Naive thymus-derived CD4-positive, alpha-beta T cell (primary cell): ENCODE measurements at regions not wholly inside any gene's neighbourhood (a gene's known extent, or its start where the extent isn't known, plus 50 kb on each side); places are given as distances from the start of the nearest gene placed in this dataset.

Experiments
- ATAC-seq: fragments of 150-1000 bp; cut with Tn5 transposase; 2 replicates; pipeline ENCODE4 v1.10.0; 2021; ENCODE audit warnings: mild to moderate bottlenecking, moderate library complexity
- CTCF ChIA-PET: fragments of 350-600 bp; sonication (Branson Sonifier 250); formaldehyde crosslinking; loops from one replicate; lab custom pipeline; 2021; ENCODE audit warnings: antibody characterized with exemption; lab: Charles Lee
- POLR2A ChIA-PET: fragments of 350-600 bp; sonication (Branson Sonifier 250); formaldehyde crosslinking; loops from one replicate; lab custom pipeline; 2021; ENCODE audit warnings: antibody characterized with exemption, inconsistent platforms; lab: Charles Lee
- DNase-seq, 9 donors: peaks; one replicate each; pipeline versions ENCODE4 v3.0.0 to v3.0.0-alpha.2; 2020 to 2022; ENCODE audit warnings: mixed read lengths in 1 of 9
- H3K27ac ChIP-seq: one replicate; pipeline ENCODE4 v1.7.0; 2013; ENCODE audit warnings: mild to moderate bottlenecking, low read depth, low read length, moderate library complexity
- H3K27me3 ChIP-seq, 2 donors: one replicate each; pipeline ENCODE4 v1.7.0; 2013; ENCODE audit warnings: low read length in 2 of 2, mild to moderate bottlenecking in 2 of 2, moderate library complexity in 2 of 2; ENCODE audit not compliant: control insufficient read depth in 2 of 2, insufficient read depth in 2 of 2
- H3K36me3 ChIP-seq, 3 experiments: 1 replicate in 2 of 3; 2 replicates in 1 of 3; pipeline ENCODE4 v1.7.0; 2013; ENCODE audit warnings: low read length in 3 of 3, mild to moderate bottlenecking in 3 of 3, moderate library complexity in 1 of 3; ENCODE audit not compliant: insufficient read depth in 3 of 3, control insufficient read depth in 2 of 3
- H3K4me1 ChIP-seq, 2 donors: one replicate each; pipeline ENCODE4 v1.7.0; 2013; ENCODE audit warnings: low read length in 2 of 2, mild to moderate bottlenecking in 2 of 2, moderate library complexity in 1 of 2; ENCODE audit not compliant: control insufficient read depth in 2 of 2, insufficient read depth in 2 of 2
- H3K4me3 ChIP-seq: 2 replicates; pipeline ENCODE4 v1.7.0; 2013; ENCODE audit warnings: mild to moderate bottlenecking, low read length
- H3K9me3 ChIP-seq, 3 experiments: 1 replicate in 2 of 3; 2 replicates in 1 of 3; pipeline ENCODE4 v1.7.0; 2013; ENCODE audit warnings: low read length in 3 of 3; ENCODE audit not compliant: control insufficient read depth in 2 of 3
- H3K27ac Mint-ChIP-seq, 9 donors: one replicate each; pipeline ENCODE4 v1.8.0; 2020 to 2022; ENCODE audit warnings: mixed read lengths in 9 of 9, mild to moderate bottlenecking in 8 of 9, moderate library complexity in 5 of 9, inconsistent platforms in 2 of 9
- H3K27me3 Mint-ChIP-seq, 5 donors: one replicate each; pipeline ENCODE4 v1.8.0; 2021 to 2022; ENCODE audit warnings: mixed read lengths in 5 of 5, mild to moderate bottlenecking in 1 of 5
- H3K36me3 Mint-ChIP-seq, 5 donors: one replicate each; pipeline ENCODE4 v1.8.0; 2020 to 2022; ENCODE audit warnings: mixed read lengths in 5 of 5, mild to moderate bottlenecking in 3 of 5, inconsistent platforms in 1 of 5
- H3K4me1 Mint-ChIP-seq, 7 donors: one replicate each; pipeline ENCODE4 v1.8.0; 2020 to 2022; ENCODE audit warnings: mixed read lengths in 7 of 7, mild to moderate bottlenecking in 3 of 7, inconsistent platforms in 1 of 7
- H3K4me3 Mint-ChIP-seq, 10 donors: one replicate each; pipeline ENCODE4 v1.8.0; 2020 to 2022; ENCODE audit warnings: mild to moderate bottlenecking in 10 of 10, mixed read lengths in 10 of 10, moderate library complexity in 6 of 10, inconsistent platforms in 2 of 10
- H3K9me3 Mint-ChIP-seq, 11 donors: one replicate each; pipeline ENCODE4 v1.8.0; 2020 to 2022; ENCODE audit warnings: mixed read lengths in 11 of 11, mild to moderate bottlenecking in 4 of 11, inconsistent platforms in 1 of 11, moderate library complexity in 1 of 11
- intact Hi-C, 2 donors: fragments of 100-400 bp; cut with micrococcal nuclease; formaldehyde crosslinking; loops; one replicate each; pipeline ENCODE4 v1.15.1; 2023

DNA sequence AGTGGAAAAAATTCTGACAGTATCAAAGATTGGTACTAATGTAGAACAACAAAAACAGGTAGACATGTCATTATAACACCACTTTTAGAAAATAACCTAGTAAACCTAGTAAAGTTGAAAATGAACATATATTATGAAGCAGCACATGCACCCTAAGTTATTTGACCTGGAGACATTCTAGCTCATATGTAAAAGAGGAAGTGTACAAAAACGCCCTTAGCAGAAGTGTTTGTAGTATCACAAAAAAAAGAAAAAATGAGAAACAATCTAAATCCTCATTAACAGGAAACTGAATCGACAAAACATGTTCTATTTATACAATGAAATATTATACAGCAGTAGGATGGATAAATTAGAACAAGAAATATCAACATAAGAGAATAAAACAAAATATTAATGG lies 318.9 kb upstream of the PPP1R2C start:
- no peak for DNase-seq
- no peak overlapping the region for H3K27ac Mint-ChIP-seq
- ChIA-PET POLR2A (no interaction called here), CTCF (no interaction called here)
- Histone ChIP-seq H3K9me3 (no peaks in the 10 kb centered on the region), H3K27me3 (no peaks in the 10 kb centered on the region), H3K4me1 (no peaks in the 10 kb centered on the region), H3K27ac (no peak overlapping the region), H3K36me3 (no peaks in the 10 kb centered on the region), H3K4me3 (no peak overlapping the region)
- H3K4me3 Mint-ChIP-seq = peak overlapping the region in 1 of 10 donors; percentile 16
- peaks cover 0 to 8% (median 5%) of the 10 kb centered on the region in 7 donors for H3K4me1 Mint-ChIP-seq
- no peaks in the 10 kb centered on the region for H3K36me3 Mint-ChIP-seq
- H3K9me3 Mint-ChIP-seq = no peaks in the 10 kb centered on the region
- intact Hi-C loops = no loop called here
- H3K27me3 Mint-ChIP-seq = no peaks in the 10 kb centered on the region
- no peak for ATAC-seq

DNA sequence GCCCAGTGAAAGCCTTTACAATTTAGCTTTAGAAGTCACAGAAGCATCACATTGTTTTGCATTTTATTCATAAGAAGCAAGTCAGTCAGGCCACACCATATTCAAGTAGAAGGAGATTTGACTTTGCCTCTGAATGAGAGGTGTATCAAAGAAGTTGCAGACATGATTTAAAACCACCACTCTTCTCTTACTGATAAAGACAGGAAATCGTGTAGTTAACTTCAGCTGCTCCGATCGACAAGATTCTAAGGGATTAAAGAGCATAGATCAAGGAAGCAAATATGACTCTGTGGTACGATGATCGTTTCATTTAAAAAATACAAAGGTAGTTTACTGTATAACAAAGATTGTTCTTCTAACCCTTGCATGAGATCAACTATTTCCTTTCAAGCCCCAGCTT lies 328.0 kb upstream of the PPP1R2C start:
- CTCF ChIA-PET = interaction anchor here (0.6 kb wide), 1 partner anchor 69 kb away, joined by 3 read pairs; no protein-coding TSS in a partner anchor
- Histone ChIP-seq H3K27ac (no peak overlapping the region), H3K27me3 (no peaks in the 10 kb centered on the region), H3K4me3 (no peak overlapping the region), H3K9me3 (no peaks in the 10 kb centered on the region), H3K4me1 (peaks cover 0 to 7% of the 10 kb centered on the region in 2 donors), H3K36me3 (no peaks in the 10 kb centered on the region)
- H3K27me3 Mint-ChIP-seq = no peaks in the 10 kb centered on the region
- intact Hi-C loops = loop anchor here in 1 of 2 donors (5.0 kb wide), 1 partner anchor 34 kb away; no protein-coding TSS in a partner anchor
- POLR2A ChIA-PET = no interaction called here
- peak overlapping the region in 9 of 10 donors; percentile 25 to 81 (median 58) for H3K4me3 Mint-ChIP-seq
- H3K36me3 Mint-ChIP-seq = no peaks in the 10 kb centered on the region
- ATAC-seq (peak; percentile 40), DNase-seq (peak in 5 of 9 donors; percentile 10 to 33 (median 16))
- peaks cover 3 to 24% (median 16%) of the 10 kb centered on the region in 7 donors for H3K4me1 Mint-ChIP-seq
- peaks cover 0 to 2% (median 0%) of the 10 kb centered on the region in 11 donors for H3K9me3 Mint-ChIP-seq
- peak overlapping the region in 8 of 9 donors; percentile 10 to 91 (median 73) for H3K27ac Mint-ChIP-seq

DNA sequence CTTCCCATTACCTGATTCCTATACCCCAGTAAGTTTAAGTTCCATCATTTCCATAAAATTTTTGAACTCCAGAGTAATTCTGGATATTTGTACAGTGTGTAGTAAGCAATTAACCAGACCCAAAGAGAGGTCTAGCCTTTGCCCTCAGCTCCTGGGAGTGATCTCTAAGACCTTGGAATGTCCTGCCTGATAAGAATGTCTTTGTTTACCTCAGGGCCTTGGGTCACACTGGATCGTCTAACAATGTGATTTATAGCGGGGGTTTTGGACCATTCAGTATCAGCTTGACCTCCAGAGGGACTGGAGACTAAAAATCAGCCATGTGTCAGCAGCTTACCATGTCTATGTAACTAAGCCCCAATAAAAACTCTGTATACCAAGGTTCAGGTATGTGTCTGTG lies 330.9 kb upstream of the PPP1R2C start:
- no peak for DNase-seq
- Mint-ChIP-seq H3K27ac (no peak overlapping the region), H3K27me3 (no peaks in the 10 kb centered on the region), H3K4me1 (peaks cover 7 to 24% (median 16%) of the 10 kb centered on the region in 7 donors), H3K36me3 (no peaks in the 10 kb centered on the region), H3K4me3 (no peak overlapping the region), H3K9me3 (peaks cover 0 to 2% (median 0%) of the 10 kb centered on the region in 11 donors)
- no peaks in the 10 kb centered on the region for H3K36me3 ChIP-seq
- no peaks in the 10 kb centered on the region for H3K27me3 ChIP-seq
- no peaks in the 10 kb centered on the region for H3K9me3 ChIP-seq
- intact Hi-C loops = loop anchor here in 1 of 2 donors (5.0 kb wide), 1 partner anchor 37 kb away; no protein-coding TSS in a partner anchor
- CTCF ChIA-PET = no interaction called here
- H3K27ac ChIP-seq = no peak overlapping the region
- H3K4me3 ChIP-seq = no peak overlapping the region
- peaks cover 0 to 7% of the 10 kb centered on the region in 2 donors for H3K4me1 ChIP-seq
- POLR2A ChIA-PET = no interaction called here
- ATAC-seq = no peak

DNA sequence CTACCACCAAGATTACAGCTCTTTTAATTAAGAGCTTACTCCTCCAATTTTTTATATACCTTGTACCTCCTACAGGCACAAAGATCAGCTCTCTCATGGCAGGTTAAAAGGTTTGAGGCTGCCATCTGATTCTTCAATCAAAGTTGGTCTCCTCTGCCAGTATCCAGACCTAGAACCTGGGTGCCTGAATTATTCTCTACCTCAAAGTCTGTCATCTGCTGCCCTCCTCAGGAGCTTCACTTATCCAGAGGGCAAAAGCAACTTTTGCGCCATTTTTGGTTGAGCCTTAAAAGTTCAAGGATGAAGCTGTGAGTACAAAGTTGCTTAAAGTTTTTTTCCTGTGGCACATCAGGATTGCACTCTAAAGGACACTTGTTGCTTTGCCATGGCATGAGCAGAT lies 343.7 kb upstream of the PPP1R2C start:
- no peaks in the 10 kb centered on the region for H3K9me3 ChIP-seq
- CTCF ChIA-PET = interaction anchor here (2.5 kb wide), 1 partner anchor 1322 kb away, joined by 9 read pairs; no protein-coding TSS in a partner anchor
- H3K4me1 Mint-ChIP-seq = peaks cover 0 to 8% (median 3%) of the 10 kb centered on the region in 7 donors
- H3K27me3 ChIP-seq = no peaks in the 10 kb centered on the region
- no peaks in the 10 kb centered on the region for H3K4me1 ChIP-seq
- no peaks in the 10 kb centered on the region for H3K9me3 Mint-ChIP-seq
- POLR2A ChIA-PET = no interaction called here
- ATAC-seq (no peak), DNase-seq (peak in 5 of 9 donors; percentile 1 to 27 (median 15))
- no peaks in the 10 kb centered on the region for H3K27me3 Mint-ChIP-seq
- no peak overlapping the region for H3K4me3 ChIP-seq
- peak overlapping the region in 1 of 9 donors; percentile 17 for H3K27ac Mint-ChIP-seq
- no peak overlapping the region for H3K27ac ChIP-seq
- H3K36me3 Mint-ChIP-seq = no peaks in the 10 kb centered on the region
- intact Hi-C loops = loop anchor here in 1 of 2 donors (1.0 kb wide), 2 partner anchors 1323 to 1340 kb away; no protein-coding TSS in a partner anchor
- H3K4me3 Mint-ChIP-seq = no peak overlapping the region
- no peaks in the 10 kb centered on the region for H3K36me3 ChIP-seq

DNA sequence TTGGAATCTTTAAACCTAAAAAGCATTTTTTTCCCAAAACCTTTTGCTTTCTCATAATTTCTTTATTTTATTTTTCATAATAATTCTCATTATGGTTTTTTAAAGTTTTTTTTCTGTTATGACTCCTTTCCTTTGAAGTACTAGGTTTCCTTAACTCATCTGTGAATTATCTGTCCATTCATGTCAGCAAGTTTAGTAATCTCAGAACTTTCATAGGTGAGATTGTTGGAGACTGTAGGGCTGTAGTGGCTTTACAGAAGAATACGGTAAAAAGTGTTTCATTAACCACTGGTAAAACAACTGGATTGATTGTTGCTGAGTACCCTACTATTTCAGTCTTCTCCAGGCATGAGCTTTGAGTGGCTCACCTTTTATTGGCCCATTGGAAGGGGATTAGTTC lies 361.7 kb upstream of the PPP1R2C start:
- ChIA-PET POLR2A (no interaction called here), CTCF (no interaction called here)
- no peak overlapping the region for H3K4me3 Mint-ChIP-seq
- Histone ChIP-seq H3K4me3 (no peak overlapping the region), H3K9me3 (no peaks in the 10 kb centered on the region), H3K27me3 (no peaks in the 10 kb centered on the region), H3K27ac (no peak overlapping the region), H3K36me3 (no peaks in the 10 kb centered on the region), H3K4me1 (no peaks in the 10 kb centered on the region)
- H3K4me1 Mint-ChIP-seq = no peaks in the 10 kb centered on the region
- no peak for DNase-seq
- ATAC-seq = no peak
- H3K36me3 Mint-ChIP-seq = no peaks in the 10 kb centered on the region
- no peak overlapping the region for H3K27ac Mint-ChIP-seq
- H3K9me3 Mint-ChIP-seq = peaks cover 0 to 6% (median 0%) of the 10 kb centered on the region in 11 donors
- intact Hi-C loops = no loop called here
- H3K27me3 Mint-ChIP-seq = no peaks in the 10 kb centered on the region

DNA sequence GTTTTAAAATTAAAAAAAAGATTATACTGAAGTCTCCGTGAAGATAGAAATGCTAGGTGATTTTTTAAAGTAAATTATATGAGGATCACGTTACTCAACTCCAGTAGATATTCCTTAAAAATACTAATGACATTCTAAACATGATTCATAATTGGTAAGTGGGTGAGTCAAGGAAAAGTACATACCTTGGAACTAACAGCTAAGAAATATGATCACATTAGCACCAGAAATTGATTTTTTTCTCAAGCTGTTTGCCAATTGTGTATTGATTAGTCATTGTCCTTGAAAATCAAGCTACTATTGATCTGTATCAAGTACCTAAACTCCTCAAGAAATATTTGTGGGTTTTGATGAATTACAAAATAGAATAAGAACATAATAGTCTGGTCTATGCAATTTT lies 362.6 kb upstream of the PPP1R2C start:
- Histone ChIP-seq H3K27me3 (no peaks in the 10 kb centered on the region), H3K4me1 (no peaks in the 10 kb centered on the region), H3K9me3 (no peaks in the 10 kb centered on the region), H3K4me3 (no peak overlapping the region), H3K27ac (no peak overlapping the region), H3K36me3 (no peaks in the 10 kb centered on the region)
- H3K27ac Mint-ChIP-seq = no peak overlapping the region
- no peak for ATAC-seq
- H3K27me3 Mint-ChIP-seq = no peaks in the 10 kb centered on the region
- H3K4me3 Mint-ChIP-seq = no peak overlapping the region
- no peaks in the 10 kb centered on the region for H3K4me1 Mint-ChIP-seq
- DNase-seq = no peak
- ChIA-PET CTCF (no interaction called here), POLR2A (no interaction called here)
- intact Hi-C loops = no loop called here
- no peaks in the 10 kb centered on the region for H3K36me3 Mint-ChIP-seq
- peaks cover 0 to 5% (median 0%) of the 10 kb centered on the region in 11 donors for H3K9me3 Mint-ChIP-seq

DNA sequence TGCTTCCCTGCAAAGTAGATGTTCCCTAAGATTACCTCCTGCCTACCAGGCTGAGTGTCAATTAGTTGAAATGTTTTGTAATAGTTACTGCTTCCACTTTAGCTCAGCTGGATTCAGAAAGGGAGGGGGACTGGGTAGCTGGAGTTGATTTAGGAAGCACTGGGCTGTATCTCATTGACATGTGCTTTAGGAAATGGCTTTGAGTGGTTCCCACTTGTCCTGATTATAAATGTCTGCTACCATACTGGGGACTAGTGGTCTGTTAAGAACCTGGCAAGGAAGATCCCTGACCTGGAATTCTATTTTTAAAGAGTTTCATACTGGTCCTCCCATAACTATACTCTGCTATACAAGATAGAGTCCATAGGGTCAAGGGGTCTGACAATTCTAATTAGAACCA lies 363.9 kb upstream of the PPP1R2C start:
- peaks cover 0 to 2% (median 0%) of the 10 kb centered on the region in 11 donors for H3K9me3 Mint-ChIP-seq
- no peak overlapping the region for H3K4me3 Mint-ChIP-seq
- H3K36me3 ChIP-seq = no peaks in the 10 kb centered on the region
- no peak for DNase-seq
- H3K9me3 ChIP-seq = no peaks in the 10 kb centered on the region
- ChIA-PET CTCF (no interaction called here), POLR2A (no interaction called here)
- no peak for ATAC-seq
- no peak overlapping the region for H3K27ac Mint-ChIP-seq
- intact Hi-C loops = no loop called here
- no peaks in the 10 kb centered on the region for H3K36me3 Mint-ChIP-seq
- no peak overlapping the region for H3K27ac ChIP-seq
- H3K27me3 Mint-ChIP-seq = no peaks in the 10 kb centered on the region
- H3K4me3 ChIP-seq = no peak overlapping the region
- H3K4me1 ChIP-seq = no peaks in the 10 kb centered on the region
- no peaks in the 10 kb centered on the region for H3K27me3 ChIP-seq
- H3K4me1 Mint-ChIP-seq = no peaks in the 10 kb centered on the region
